Stimulated activated memory B cell treated with anti-CD40 and anti-IgM and Interleukin-4, amounts not matched to agents 10 μg/mL and 1 μg/mL and 100 μg/mL, for 72 hours (primary cell): ENCODE measurements at regions not wholly inside any gene's neighbourhood (a gene's known extent, or its start where the extent isn't known, plus 50 kb on each side); places are given as distances from the start of the nearest gene placed in this dataset.
"Not testable (repeated sequence)": the region's sequence is repeated elsewhere in the genome, so short reads cannot be mapped to it uniquely, and the experiment has no call there.

Experiments used
- ATAC-seq: fragments of 150-1000 bp; cut with Tn5 transposase; 2 replicates; pipeline ENCODE4 v1.10.0; 2021
- H3K27ac Mint-ChIP-seq: one replicate; pipeline ENCODE4 v1.8.0; 2022; ENCODE audit warnings: mild to moderate bottlenecking, mixed read lengths
- H3K27me3 Mint-ChIP-seq: one replicate; pipeline ENCODE4 v1.8.0; 2022; ENCODE audit warnings: mixed read lengths
- H3K36me3 Mint-ChIP-seq: one replicate; pipeline ENCODE4 v1.8.0; 2022; ENCODE audit warnings: mixed read lengths
- H3K4me1 Mint-ChIP-seq: one replicate; pipeline ENCODE4 v1.8.0; 2022; ENCODE audit warnings: mixed read lengths
- H3K4me3 Mint-ChIP-seq: one replicate; pipeline ENCODE4 v1.8.0; 2022; ENCODE audit warnings: mild to moderate bottlenecking, moderate library complexity, mixed read lengths
- H3K9me3 Mint-ChIP-seq: one replicate; pipeline ENCODE4 v1.8.0; 2022; ENCODE audit warnings: mixed read lengths

DNA sequence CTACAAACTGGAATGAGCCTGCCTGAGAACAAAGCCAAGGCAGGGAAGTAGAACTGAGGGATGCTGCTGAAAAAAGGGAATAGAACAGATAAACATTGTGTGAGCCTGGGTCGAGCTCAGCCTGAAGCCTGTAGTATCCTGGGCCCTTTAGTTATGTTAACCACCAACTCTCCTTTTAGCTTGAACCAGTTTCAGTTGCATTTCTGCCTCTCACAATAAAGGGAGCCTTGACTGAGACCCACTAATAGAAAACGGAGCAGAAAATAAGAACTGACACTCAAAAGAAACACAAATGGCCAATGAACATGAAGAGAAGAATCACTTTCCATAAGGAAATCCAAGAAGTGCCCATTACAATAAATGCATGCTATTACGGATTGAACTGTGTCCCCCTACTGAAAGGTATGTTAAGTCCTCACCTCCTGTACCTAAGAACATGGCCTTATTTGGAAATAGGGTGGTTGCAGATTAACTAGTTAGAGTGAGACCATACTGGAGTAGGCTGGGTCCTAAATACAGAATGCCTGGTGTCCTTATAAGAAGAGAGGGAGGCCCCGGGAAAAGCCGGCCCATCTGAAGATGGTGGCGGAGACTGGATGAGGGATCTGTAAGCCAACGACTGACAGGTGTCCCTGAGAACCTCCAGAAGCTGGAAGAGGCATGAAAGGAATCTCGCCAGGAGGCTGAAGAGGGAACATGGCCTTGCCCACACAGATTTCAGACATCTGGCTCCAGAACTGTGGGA is 4423.0 kb upstream of the TPTE start:
- not testable (repeated sequence) for H3K9me3 Mint-ChIP-seq, H3K27me3 Mint-ChIP-seq, H3K4me3 Mint-ChIP-seq

DNA sequence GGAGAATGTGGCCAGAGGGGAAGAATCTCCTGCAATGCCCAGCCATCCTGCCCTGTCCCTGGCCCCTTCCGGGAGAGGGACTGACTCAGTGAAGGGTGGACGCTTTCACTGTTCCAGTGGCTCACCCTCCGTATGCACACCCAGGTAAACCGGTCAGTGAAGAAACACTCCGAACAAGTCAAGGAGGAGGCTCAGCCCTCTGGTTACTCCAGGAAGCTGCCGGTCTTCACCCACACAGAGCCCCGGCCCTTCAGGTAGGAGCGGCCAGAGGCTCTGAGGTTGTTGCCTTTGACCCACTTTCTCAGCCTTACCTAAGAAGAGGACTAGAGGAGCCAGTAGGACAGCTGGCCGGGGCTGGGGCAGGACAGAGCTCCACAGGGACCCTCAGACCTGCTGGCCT is 4419.8 kb upstream of the TPTE start:
- H3K9me3 Mint-ChIP-seq, H3K4me1 Mint-ChIP-seq, H3K4me3 Mint-ChIP-seq, H3K36me3 Mint-ChIP-seq, H3K27me3 Mint-ChIP-seq, H3K27ac Mint-ChIP-seq, ATAC-seq: not testable (repeated sequence)

More for the DNA sequence above, 4423.0 kb upstream of the TPTE start:
- not testable (repeated sequence) for H3K4me1 Mint-ChIP-seq, ATAC-seq, H3K36me3 Mint-ChIP-seq, H3K27ac Mint-ChIP-seq

- peak; percentile 46 for ATAC-seq
- not testable (repeated sequence) for H3K27ac Mint-ChIP-seq, H3K9me3 Mint-ChIP-seq, H3K36me3 Mint-ChIP-seq, H3K4me1 Mint-ChIP-seq, H3K4me3 Mint-ChIP-seq, H3K27me3 Mint-ChIP-seq
Measured at GRCh38 chr21:6104546-6104945, 4416.8 kb upstream of the TPTE start.

DNA sequence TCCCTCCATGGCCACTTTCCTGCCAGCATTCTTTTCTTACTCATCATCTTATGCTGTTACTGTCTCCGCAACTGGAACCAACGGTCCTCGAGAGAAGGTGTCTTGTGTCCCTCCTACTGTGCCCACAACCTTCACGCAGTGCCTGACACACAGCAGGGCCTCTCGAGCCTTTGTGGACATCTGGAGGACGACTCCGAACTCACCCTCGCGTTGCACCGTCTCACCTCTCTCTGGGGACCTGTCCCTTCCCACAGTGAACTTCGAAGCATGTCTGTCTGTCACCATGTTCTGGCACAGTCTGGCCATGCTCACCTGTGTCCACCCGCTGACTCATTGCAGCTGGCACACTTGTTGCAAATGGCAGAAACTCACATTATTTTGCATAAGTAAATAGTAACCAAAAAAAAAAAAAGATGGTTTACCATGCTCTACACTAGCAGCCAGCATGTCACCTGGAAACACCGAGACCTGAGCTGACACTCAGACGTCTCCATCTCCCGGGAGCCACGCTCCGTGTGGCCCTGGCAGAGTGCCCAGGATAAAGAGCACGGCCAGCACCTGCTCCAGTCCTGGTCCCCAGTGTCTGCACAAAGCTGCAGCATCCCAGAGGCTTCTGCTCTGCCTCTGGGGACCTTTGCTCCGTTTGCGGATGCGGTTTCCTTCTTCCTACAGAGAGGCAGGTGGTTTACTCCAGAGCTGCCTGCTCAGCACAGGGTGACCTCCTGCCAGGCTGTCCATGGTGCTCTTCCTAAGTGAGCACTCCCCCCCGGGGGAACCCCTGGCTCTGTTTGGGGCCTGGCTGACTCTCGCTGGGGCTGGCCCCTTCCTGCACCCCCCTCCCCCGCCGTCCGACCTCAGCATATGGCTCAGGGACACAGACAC is 4414.5 kb upstream of the TPTE start:
- not testable (repeated sequence) for H3K9me3 Mint-ChIP-seq, H3K4me3 Mint-ChIP-seq, H3K36me3 Mint-ChIP-seq, H3K4me1 Mint-ChIP-seq, H3K27ac Mint-ChIP-seq, H3K27me3 Mint-ChIP-seq
- peak; percentile 25 for ATAC-seq

DNA sequence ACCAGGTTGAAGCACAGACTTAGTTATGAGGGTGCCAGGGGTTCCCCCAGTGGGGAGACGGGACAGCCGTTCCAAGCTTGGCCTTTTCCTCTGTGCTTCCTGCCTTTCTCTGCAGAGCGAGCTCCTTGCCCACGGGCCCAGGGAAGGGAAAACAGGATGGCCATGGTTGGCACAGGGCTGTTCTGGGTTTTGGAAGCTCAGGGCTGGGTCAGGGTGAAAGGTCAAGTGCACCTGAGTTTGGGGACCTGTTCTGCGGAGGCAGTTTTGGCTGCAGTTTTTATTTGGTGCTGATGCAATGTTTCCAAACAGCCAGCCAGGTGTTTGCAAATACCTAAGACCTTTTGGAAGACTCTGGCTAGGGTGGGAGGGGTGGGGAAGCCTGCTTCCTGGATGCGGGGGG is 4412.5 kb upstream of the TPTE start:
- H3K36me3 Mint-ChIP-seq, H3K4me1 Mint-ChIP-seq, H3K27ac Mint-ChIP-seq: not testable (repeated sequence)

DNA sequence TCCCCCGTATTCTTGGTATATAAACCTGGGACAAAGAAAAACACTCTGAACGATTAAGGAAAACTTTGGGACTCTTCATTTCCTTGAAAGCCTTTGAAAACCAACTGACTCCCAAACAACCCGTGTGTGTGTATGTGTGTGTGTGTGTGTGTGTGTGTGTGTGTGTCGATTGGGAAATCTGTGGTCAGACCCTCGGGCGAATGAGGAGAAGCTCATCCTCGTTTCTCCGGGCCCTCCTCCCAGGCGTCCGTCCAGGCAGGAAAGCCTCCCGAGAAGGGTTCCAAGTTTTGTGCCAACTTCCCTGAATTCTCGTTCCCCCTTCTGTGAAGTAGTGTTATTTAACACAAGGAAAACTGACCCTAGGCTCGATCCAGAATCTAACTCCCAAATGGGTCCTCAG is 4411.6 kb upstream of the TPTE start:
- H3K27me3 Mint-ChIP-seq, H3K36me3 Mint-ChIP-seq, ATAC-seq, H3K4me1 Mint-ChIP-seq, H3K9me3 Mint-ChIP-seq, H3K4me3 Mint-ChIP-seq, H3K27ac Mint-ChIP-seq: not testable (repeated sequence)

More for the DNA sequence above, 4412.5 kb upstream of the TPTE start:
- H3K27me3 Mint-ChIP-seq, H3K4me3 Mint-ChIP-seq, H3K9me3 Mint-ChIP-seq, ATAC-seq: not testable (repeated sequence)

- ATAC-seq, result peak; percentile 90
- H3K27ac Mint-ChIP-seq, H3K4me3 Mint-ChIP-seq, H3K36me3 Mint-ChIP-seq, H3K9me3 Mint-ChIP-seq, H3K27me3 Mint-ChIP-seq, H3K4me1 Mint-ChIP-seq: not testable (repeated sequence)
Measured at GRCh38 chr21:6110716-6111343, 4410.6 kb upstream of the TPTE start.

GRCh38 chr21:6111354-6111753 is 4410.0 kb upstream of the TPTE start:
- not testable (repeated sequence) for H3K4me3 Mint-ChIP-seq, H3K36me3 Mint-ChIP-seq, H3K9me3 Mint-ChIP-seq, H3K27me3 Mint-ChIP-seq, H3K27ac Mint-ChIP-seq, H3K4me1 Mint-ChIP-seq
- ATAC-seq, result peak; percentile 58

DNA sequence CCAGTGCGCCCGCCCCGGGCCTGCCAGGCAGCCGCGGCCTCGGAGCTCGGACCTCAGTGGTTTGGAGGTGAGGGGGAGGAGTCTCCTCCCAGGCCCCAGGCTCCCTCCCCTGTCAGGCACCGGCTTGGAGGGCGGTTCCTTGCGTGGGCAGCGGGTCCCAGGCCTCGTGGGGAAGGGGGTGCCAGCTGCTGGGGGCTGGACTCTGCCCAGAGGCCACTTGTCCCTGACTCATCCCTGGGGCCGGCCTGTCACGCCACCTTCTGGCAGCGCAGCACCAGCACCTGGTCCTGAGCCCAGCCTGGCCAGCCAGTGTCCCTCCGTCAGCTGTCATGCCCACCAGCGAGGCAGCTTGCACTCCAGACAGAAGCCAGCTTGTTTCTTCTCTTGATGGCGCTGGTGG is 4403.0 kb upstream of the TPTE start:
- H3K27me3 Mint-ChIP-seq, ATAC-seq, H3K4me3 Mint-ChIP-seq, H3K4me1 Mint-ChIP-seq, H3K27ac Mint-ChIP-seq, H3K36me3 Mint-ChIP-seq, H3K9me3 Mint-ChIP-seq: not testable (repeated sequence)

DNA sequence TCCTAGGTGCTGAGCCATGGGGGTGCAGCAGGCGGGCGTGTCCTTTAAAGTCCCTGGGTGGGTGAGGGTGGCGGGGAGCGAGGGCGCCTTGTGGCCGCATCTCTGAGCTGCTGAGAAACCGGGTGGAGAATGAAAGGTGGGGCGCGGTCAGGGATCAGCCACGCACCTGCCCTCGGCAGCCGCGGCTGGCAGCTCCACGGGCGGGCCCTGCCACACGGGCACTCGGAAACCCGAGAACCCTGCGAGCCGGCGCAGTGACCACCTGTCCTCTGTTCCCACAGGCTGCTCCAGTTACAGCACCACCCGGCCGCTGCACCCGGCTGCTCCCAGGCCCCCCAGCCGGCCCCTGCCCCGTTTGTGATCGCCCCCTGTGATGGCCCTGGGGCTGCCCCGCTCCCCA is 4400.5 kb upstream of the TPTE start:
- not testable (repeated sequence) for H3K4me3 Mint-ChIP-seq, ATAC-seq, H3K27ac Mint-ChIP-seq, H3K36me3 Mint-ChIP-seq, H3K4me1 Mint-ChIP-seq, H3K27me3 Mint-ChIP-seq, H3K9me3 Mint-ChIP-seq

DNA sequence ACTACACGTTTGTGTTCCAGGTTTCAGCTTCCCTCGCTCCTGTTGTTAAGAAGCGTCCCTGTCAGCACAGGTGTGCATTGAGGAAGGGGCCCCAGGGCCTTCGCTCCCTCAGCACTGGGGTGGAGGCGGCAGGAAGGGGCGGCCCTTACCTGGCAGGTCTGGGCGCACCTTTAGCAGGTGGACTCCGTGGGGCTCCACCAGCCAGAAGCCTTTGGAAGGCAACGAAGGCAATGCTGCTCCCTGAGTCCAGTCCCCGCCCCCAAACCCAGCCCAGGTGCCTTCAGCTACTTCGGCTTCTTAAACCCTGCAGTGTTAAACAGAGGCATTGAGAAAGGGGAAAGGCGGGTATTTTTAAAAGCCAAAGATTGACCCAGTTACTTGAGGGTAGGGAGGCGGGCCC is 4398.8 kb upstream of the TPTE start:
- H3K36me3 Mint-ChIP-seq, H3K9me3 Mint-ChIP-seq, ATAC-seq, H3K27ac Mint-ChIP-seq, H3K27me3 Mint-ChIP-seq, H3K4me1 Mint-ChIP-seq, H3K4me3 Mint-ChIP-seq: not testable (repeated sequence)

DNA sequence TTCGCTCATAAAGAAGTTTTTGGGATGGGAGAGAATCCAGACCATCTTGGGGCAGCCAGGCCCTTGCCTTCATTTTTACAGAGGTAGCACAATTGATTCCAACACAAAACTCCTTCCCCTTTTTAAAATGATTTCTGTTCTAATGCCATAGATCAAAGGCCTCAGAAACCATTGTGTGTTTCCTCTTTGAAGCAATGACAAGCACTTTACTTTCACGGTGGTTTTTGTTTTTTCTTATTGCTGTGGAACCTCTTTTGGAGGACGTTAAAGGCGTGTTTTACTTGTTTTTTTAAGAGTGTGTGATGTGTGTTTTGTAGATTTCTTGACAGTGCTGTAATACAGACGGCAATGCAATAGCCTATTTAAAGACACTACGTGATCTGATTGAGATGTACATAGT is 4398.2 kb upstream of the TPTE start:
- not testable (repeated sequence) for H3K9me3 Mint-ChIP-seq, H3K27me3 Mint-ChIP-seq, H3K4me1 Mint-ChIP-seq, H3K36me3 Mint-ChIP-seq, H3K27ac Mint-ChIP-seq, ATAC-seq, H3K4me3 Mint-ChIP-seq

DNA sequence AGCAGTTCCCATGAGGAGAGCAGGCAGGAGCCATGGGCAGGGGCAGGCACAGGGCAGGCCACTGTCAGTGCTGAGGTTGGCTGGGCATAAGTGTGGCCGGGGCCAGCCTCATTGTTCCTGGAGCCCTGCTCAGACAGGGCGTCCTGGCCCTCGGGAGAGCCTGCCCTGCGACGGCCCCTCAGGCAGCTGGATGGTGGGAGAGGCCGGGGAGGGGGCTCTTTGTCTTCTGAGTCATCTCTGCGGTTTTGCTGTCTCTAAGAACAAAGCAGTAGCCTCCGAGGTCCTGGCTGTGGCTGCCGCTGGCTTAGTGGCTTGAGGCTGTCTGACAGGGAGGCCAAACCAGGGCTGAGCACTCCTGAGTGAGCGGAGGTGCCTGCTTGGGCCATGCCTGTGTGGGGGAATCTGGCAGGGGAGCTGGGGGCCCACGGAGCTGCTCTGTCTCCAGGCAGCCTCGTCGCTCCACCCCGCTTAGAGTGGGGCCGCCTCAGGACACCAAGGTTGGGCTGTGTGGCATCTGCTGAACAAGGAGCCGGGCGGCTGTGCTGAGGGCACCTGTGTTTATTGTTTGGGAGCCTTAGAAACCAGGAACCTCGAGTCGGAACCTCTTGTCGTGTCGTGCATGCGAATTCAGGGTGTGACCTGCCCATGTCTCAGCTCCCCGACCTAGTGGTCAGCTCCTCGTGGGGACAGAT is 4395.7 kb upstream of the TPTE start:
- H3K9me3 Mint-ChIP-seq, H3K27me3 Mint-ChIP-seq, H3K27ac Mint-ChIP-seq, H3K4me1 Mint-ChIP-seq, H3K36me3 Mint-ChIP-seq, H3K4me3 Mint-ChIP-seq: not testable (repeated sequence)
- peak; percentile 10 for ATAC-seq

- peak; percentile 94 for ATAC-seq
- H3K4me3 Mint-ChIP-seq, H3K9me3 Mint-ChIP-seq, H3K36me3 Mint-ChIP-seq, H3K27me3 Mint-ChIP-seq, H3K4me1 Mint-ChIP-seq, H3K27ac Mint-ChIP-seq: not testable (repeated sequence)
Measured at GRCh38 chr21:6126976-6127732, 4394.2 kb upstream of the TPTE start.

- not testable (repeated sequence) for H3K27me3 Mint-ChIP-seq, ATAC-seq, H3K27ac Mint-ChIP-seq
Measured at GRCh38 chr21:6130734-6131133, 4390.6 kb upstream of the TPTE start.

More at GRCh38 chr21:6130734-6131133, 4390.6 kb upstream of the TPTE start:
- H3K4me3 Mint-ChIP-seq, H3K36me3 Mint-ChIP-seq, H3K4me1 Mint-ChIP-seq, H3K9me3 Mint-ChIP-seq: not testable (repeated sequence)
